ENCODE measurements at regions not wholly inside any gene's neighbourhood (a gene's known extent, or its start where the extent isn't known, plus 50 kb on each side); places are given as distances from the start of the nearest gene placed in this dataset.

GRCh38 chr12:47422611-47423010 is 283.2 kb downstream of the RPAP3 start:
- Histone ChIP-seq H3K27me3 (no peaks in the 10 kb centered on the region), H3K4me1 (no peaks in the 10 kb centered on the region), H3K36me3 (no peaks in the 10 kb centered on the region), H3K9me3 (no peaks in the 10 kb centered on the region), H3K4me3 (no peak overlapping the region), H3K27ac (no peak overlapping the region)
- ATAC-seq (no peak), DNase-seq (no peak)
- intact Hi-C loops (cut with DNase I): no loop called here
- TF ChIP-seq POLR2A (IDR thresholded peaks at IDR 0.05): no peak
- TF ChIP-seq CTCF (IDR thresholded peaks at IDR 0.05): no peak
- 30% methylated on average over 2 of the region's 2 CpGs for WGBS (ENCODE audit: insufficient coverage, low coverage, low lambda C conversion rate, missing lambda C conversion rate)

- WGBS (ENCODE audit: insufficient coverage, low coverage, low lambda C conversion rate, missing lambda C conversion rate): 61% methylated on average over 2 of the region's 2 CpGs
- Histone ChIP-seq H3K9me3 (no peaks in the 10 kb centered on the region), H3K36me3 (no peaks in the 10 kb centered on the region), H3K27me3 (no peaks in the 10 kb centered on the region), H3K4me3 (no peak overlapping the region), H3K4me1 (no peaks in the 10 kb centered on the region), H3K27ac (no peak overlapping the region)
- TF ChIP-seq CTCF (IDR thresholded peaks at IDR 0.05) (no peak), POLR2A (IDR thresholded peaks at IDR 0.05) (no peak)
- intact Hi-C loops (cut with DNase I): no loop called here
- no peak for ATAC-seq
- no peak for DNase-seq
Measured at GRCh38 chr12:47419497-47419896, 286.3 kb downstream of the RPAP3 start.

- intact Hi-C loops (cut with DNase I): no loop called here
- no peaks in the 10 kb centered on the region for H3K36me3 ChIP-seq
- H3K4me1 ChIP-seq: no peaks in the 10 kb centered on the region
- no peaks in the 10 kb centered on the region for H3K27me3 ChIP-seq
- DNase-seq (no peak), ATAC-seq (no peak)
- H3K27ac ChIP-seq: no peak overlapping the region
- 80% methylated on average over 1 of the region's 1 CpG for WGBS (ENCODE audit: insufficient coverage, low coverage, low lambda C conversion rate, missing lambda C conversion rate)
- TF ChIP-seq CTCF (IDR thresholded peaks at IDR 0.05) (no peak), POLR2A (IDR thresholded peaks at IDR 0.05) (no peak)
- H3K4me3 ChIP-seq: no peak overlapping the region
- H3K9me3 ChIP-seq: no peaks in the 10 kb centered on the region
Measured at GRCh38 chr12:47417955-47418354, 287.9 kb downstream of the RPAP3 start.

GRCh38 chr12:47417121-47417520 is 288.7 kb downstream of the RPAP3 start:
- intact Hi-C loops (cut with DNase I): no loop called here

More at GRCh38 chr12:47417121-47417520, 288.7 kb downstream of the RPAP3 start:
- Histone ChIP-seq H3K27ac (no peak overlapping the region), H3K4me1 (no peaks in the 10 kb centered on the region), H3K27me3 (no peaks in the 10 kb centered on the region), H3K4me3 (no peak overlapping the region), H3K36me3 (no peaks in the 10 kb centered on the region), H3K9me3 (no peaks in the 10 kb centered on the region)
- WGBS (ENCODE audit: insufficient coverage, low coverage, low lambda C conversion rate, missing lambda C conversion rate): 59% methylated on average over 5 of the region's 6 CpGs
- no peak for TF ChIP-seq POLR2A (IDR thresholded peaks at IDR 0.05)
- no peak for TF ChIP-seq CTCF (IDR thresholded peaks at IDR 0.05)
- ATAC-seq (no peak), DNase-seq (no peak)
